GM12872 (cell line): ENCODE measurements at regions not wholly inside any gene's neighbourhood (a gene's known extent, or its start where the extent isn't known, plus 50 kb on each side); places are given as distances from the start of the nearest gene placed in this dataset.

Source experiments
- CTCF ChIP-seq: IDR thresholded peaks from 3 replicates; pipeline ENCODE4 v1.5.1; 2011; ENCODE audit warnings: low read depth, mild to moderate bottlenecking, low read length, moderate library complexity; ENCODE audit not compliant: insufficient read depth

- no peak for TF ChIP-seq CTCF
Observed at GRCh38 chr14:85037411-85037810, 492.5 kb upstream of the FLRT2 start.

GRCh38 chr14:85038526-85039352 is 491.2 kb upstream of the FLRT2 start:
- no peak for TF ChIP-seq CTCF

- TF ChIP-seq CTCF: no peak
Observed at GRCh38 chr14:85039353-85039626, 490.7 kb upstream of the FLRT2 start.

- TF ChIP-seq CTCF: no peak
Observed at GRCh38 chr14:85040046-85040685, 489.8 kb upstream of the FLRT2 start.

GRCh38 chr14:85041618-85042017 is 488.3 kb upstream of the FLRT2 start:
- no peak for TF ChIP-seq CTCF

GRCh38 chr14:85042301-85042700 is 487.6 kb upstream of the FLRT2 start:
- no peak for TF ChIP-seq CTCF

- TF ChIP-seq CTCF: no peak
Observed at GRCh38 chr14:85050180-85050579, 479.8 kb upstream of the FLRT2 start.
